ENCODE measurements at regions not wholly inside any gene's neighbourhood (a gene's known extent, or its start where the extent isn't known, plus 50 kb on each side); places are given as distances from the start of the nearest gene placed in this dataset.
A peak's percentile ranks its signal among the peaks of the same experiment; 100 is the strongest.

- Histone ChIP-seq H3K9me3 (replicated peaks) (no peaks in the 10 kb centered on the region), H3K4me3 (no peak overlapping the region), H3K27me3 (ENCODE audit: low read depth) (no peaks in the 10 kb centered on the region), H3K27ac (replicated peaks) (no peak overlapping the region), H3K36me3 (no peaks in the 10 kb centered on the region), H3K4me1 (no peaks in the 10 kb centered on the region)
- intact Hi-C loops (cut with micrococcal nuclease): no loop called here
- TF ChIP-seq, protein P1, sequence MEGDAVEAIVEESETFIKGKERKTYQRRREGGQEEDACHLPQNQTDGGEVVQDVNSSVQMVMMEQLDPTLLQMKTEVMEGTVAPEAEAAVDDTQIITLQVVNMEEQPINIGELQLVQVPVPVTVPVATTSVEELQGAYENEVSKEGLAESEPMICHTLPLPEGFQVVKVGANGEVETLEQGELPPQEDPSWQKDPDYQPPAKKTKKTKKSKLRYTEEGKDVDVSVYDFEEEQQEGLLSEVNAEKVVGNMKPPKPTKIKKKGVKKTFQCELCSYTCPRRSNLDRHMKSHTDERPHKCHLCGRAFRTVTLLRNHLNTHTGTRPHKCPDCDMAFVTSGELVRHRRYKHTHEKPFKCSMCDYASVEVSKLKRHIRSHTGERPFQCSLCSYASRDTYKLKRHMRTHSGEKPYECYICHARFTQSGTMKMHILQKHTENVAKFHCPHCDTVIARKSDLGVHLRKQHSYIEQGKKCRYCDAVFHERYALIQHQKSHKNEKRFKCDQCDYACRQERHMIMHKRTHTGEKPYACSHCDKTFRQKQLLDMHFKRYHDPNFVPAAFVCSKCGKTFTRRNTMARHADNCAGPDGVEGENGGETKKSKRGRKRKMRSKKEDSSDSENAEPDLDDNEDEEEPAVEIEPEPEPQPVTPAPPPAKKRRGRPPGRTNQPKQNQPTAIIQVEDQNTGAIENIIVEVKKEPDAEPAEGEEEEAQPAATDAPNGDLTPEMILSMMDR (IDR thresholded peaks at IDR 0.05; ENCODE audit: borderline replicate concordance): no peak
- DNase-seq: no peak
These were observed 167.3 kb upstream of the RORA start for GRCh38 chr15:61396235-61396919.

- intact Hi-C loops (cut with micrococcal nuclease): no loop called here
- DNase-seq: no peak
- Histone ChIP-seq H3K9me3 (replicated peaks) (no peaks in the 10 kb centered on the region), H3K4me3 (peak overlapping the region; percentile 13), H3K27ac (replicated peaks) (peak overlapping the region; percentile 52), H3K36me3 (no peaks in the 10 kb centered on the region), H3K27me3 (ENCODE audit: low read depth) (no peaks in the 10 kb centered on the region), H3K4me1 (no peaks in the 10 kb centered on the region)
- TF ChIP-seq, protein P1 (IDR thresholded peaks at IDR 0.05; ENCODE audit: borderline replicate concordance): no peak
These were observed 164.8 kb upstream of the RORA start for GRCh38 chr15:61393949-61394348.

DNA sequence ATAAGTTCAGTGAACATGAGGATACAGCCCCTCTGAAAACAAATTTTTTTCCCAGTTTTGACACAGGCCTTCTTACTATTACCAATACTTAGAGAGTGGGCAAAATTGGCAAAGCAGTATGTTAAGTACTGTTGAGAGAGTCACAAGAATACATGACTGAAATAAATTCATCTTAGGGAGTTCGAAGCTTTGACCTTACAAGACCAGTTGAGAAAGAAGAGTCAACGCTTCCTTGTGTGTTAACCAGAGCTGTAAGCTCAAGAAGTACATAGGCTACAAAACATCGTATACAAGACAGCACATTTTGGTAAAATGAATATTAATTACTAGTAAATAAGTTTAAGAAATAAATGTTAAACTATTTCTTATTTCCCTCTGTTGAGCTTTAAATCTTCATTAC, 164.4 kb upstream of the RORA start:
- TF ChIP-seq, protein P1 (IDR thresholded peaks at IDR 0.05; ENCODE audit: borderline replicate concordance): no peak
- H3K9me3 ChIP-seq (replicated peaks): no peaks in the 10 kb centered on the region
- H3K27ac ChIP-seq (replicated peaks): peak overlapping the region; percentile 52
- peak overlapping the region; percentile 13 for H3K4me3 ChIP-seq
- H3K4me1 ChIP-seq: no peaks in the 10 kb centered on the region
- intact Hi-C loops (cut with micrococcal nuclease): no loop called here
- H3K27me3 ChIP-seq (ENCODE audit: low read depth): no peaks in the 10 kb centered on the region
- no peak for DNase-seq
- H3K36me3 ChIP-seq: no peaks in the 10 kb centered on the region

- no peak for DNase-seq
- TF ChIP-seq, protein P1 (IDR thresholded peaks at IDR 0.05; ENCODE audit: borderline replicate concordance): no peak
- Histone ChIP-seq H3K27ac (replicated peaks) (no peak overlapping the region), H3K4me1 (no peaks in the 10 kb centered on the region), H3K36me3 (no peaks in the 10 kb centered on the region), H3K4me3 (no peak overlapping the region), H3K9me3 (replicated peaks) (peaks cover 4% of the 10 kb centered on the region), H3K27me3 (ENCODE audit: low read depth) (peaks cover 17% of the 10 kb centered on the region)
- intact Hi-C loops (cut with micrococcal nuclease): no loop called here
These were observed 161.0 kb upstream of the RORA start for GRCh38 chr15:61390138-61390537.

DNA sequence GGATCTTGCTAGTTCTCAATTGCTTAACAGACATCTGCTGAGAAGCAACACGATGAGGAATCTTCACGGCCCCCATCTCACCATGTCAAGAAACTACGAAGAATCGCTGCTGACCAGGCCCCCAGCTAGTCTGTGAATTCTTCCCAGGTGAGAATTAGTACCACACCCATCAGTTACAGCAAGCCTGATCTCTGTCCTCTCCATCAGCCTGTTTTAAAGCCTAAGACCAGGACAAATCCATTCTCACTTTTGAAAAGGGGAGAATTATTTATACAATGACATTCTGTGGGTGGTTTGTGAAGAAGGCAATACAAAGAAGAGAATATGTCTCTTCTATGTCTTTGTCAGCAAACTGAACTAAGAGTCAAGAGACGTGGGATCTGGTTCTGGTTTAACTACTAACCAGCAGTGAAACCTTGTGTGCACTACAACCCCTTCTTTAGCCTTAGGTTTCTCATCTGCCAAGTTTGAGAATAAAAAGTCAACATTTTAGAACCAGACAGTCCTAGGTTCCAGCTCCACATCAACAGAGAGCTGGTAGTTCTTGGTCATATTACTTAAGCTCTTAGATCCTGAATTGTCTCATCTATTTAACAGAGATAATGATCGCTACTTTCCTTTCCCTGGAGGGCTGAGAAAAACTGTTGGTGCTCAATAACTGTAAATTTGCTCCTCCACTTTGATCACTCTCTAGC, 160.4 kb upstream of the RORA start:
- TF ChIP-seq, protein P1 (IDR thresholded peaks at IDR 0.05; ENCODE audit: borderline replicate concordance): no peak
- DNase-seq: no peak
- H3K36me3 ChIP-seq: no peaks in the 10 kb centered on the region
- intact Hi-C loops (cut with micrococcal nuclease): no loop called here
- peaks cover 18% of the 10 kb centered on the region for H3K27me3 ChIP-seq (ENCODE audit: low read depth)
- no peak overlapping the region for H3K27ac ChIP-seq (replicated peaks)
- no peaks in the 10 kb centered on the region for H3K4me1 ChIP-seq
- no peak overlapping the region for H3K4me3 ChIP-seq
- H3K9me3 ChIP-seq (replicated peaks): peaks cover 6% of the 10 kb centered on the region

Data from left ventricle myocardium inferior (tissue), 1 donor.